ENCODE measurements at regions not wholly inside any gene's neighbourhood (a gene's known extent, or its start where the extent isn't known, plus 50 kb on each side); places are given as distances from the start of the nearest gene placed in this dataset.
A peak's percentile ranks its signal among the peaks of the same experiment; 100 is the strongest.
"Not testable (repeated sequence)": the region's sequence is repeated elsewhere in the genome, so short reads cannot be mapped to it uniquely, and the experiment has no call there.

- intact Hi-C loops (cut with DNase I) = no loop called here
- no peak for ATAC-seq (ENCODE audit: poor library complexity)
- DNase-seq = no peak
These were observed 297.9 kb upstream of the PSMD7 start for GRCh38 chr16:73998707-73999106.

- intact Hi-C loops (cut with DNase I) = no loop called here
- ATAC-seq (ENCODE audit: poor library complexity) = no peak
- DNase-seq = no peak
These were observed 298.6 kb upstream of the PSMD7 start for GRCh38 chr16:73997971-73998370.

- DNase-seq (no peak), ATAC-seq (ENCODE audit: poor library complexity) (no peak)
- intact Hi-C loops (cut with DNase I) = no loop called here
These were observed 299.3 kb upstream of the PSMD7 start for GRCh38 chr16:73997340-73997711.

- DNase-seq = no peak
- intact Hi-C loops (cut with DNase I) = no loop called here
- ATAC-seq (ENCODE audit: poor library complexity) = no peak
These were observed 299.8 kb upstream of the PSMD7 start for GRCh38 chr16:73996624-73997339.

- intact Hi-C loops (cut with DNase I) = no loop called here
- ATAC-seq (ENCODE audit: poor library complexity) (no peak), DNase-seq (no peak)
These were observed 302.7 kb upstream of the PSMD7 start for GRCh38 chr16:73993878-73994277.

- no peak for ATAC-seq (ENCODE audit: poor library complexity)
- intact Hi-C loops (cut with DNase I) = no loop called here
- no peak for DNase-seq
These were observed 318.2 kb upstream of the PSMD7 start for GRCh38 chr16:73978407-73978784.

- ATAC-seq (ENCODE audit: poor library complexity) = no peak
- intact Hi-C loops (cut with DNase I) = no loop called here
- DNase-seq = no peak
These were observed 320.0 kb upstream of the PSMD7 start for GRCh38 chr16:73976644-73977043.

- intact Hi-C loops (cut with DNase I) = no loop called here
- DNase-seq (no peak), ATAC-seq (ENCODE audit: poor library complexity) (no peak)
These were observed 323.4 kb upstream of the PSMD7 start for GRCh38 chr16:73973174-73973573.

GRCh38 chr16:73966851-73967250, 329.8 kb upstream of the PSMD7 start:
- ATAC-seq (ENCODE audit: poor library complexity) = no peak
- intact Hi-C loops (cut with DNase I) = no loop called here

GRCh38 chr16:73965591-73965990, 331.0 kb upstream of the PSMD7 start:
- intact Hi-C loops (cut with DNase I) = no loop called here
- no peak for ATAC-seq (ENCODE audit: poor library complexity)

More at GRCh38 chr16:73966851-73967250, 329.8 kb upstream of the PSMD7 start:
- DNase-seq = no peak

GRCh38 chr16:73956587-73957494, 339.8 kb upstream of the PSMD7 start:
- intact Hi-C loops (cut with DNase I) = no loop called here
- ATAC-seq (ENCODE audit: poor library complexity) (peak; percentile 69), DNase-seq (peak; percentile 55)

More at GRCh38 chr16:73965591-73965990, 331.0 kb upstream of the PSMD7 start:
- DNase-seq = no peak

- no peak for ATAC-seq (ENCODE audit: poor library complexity)
- intact Hi-C loops (cut with DNase I) = no loop called here
- DNase-seq = no peak
These were observed 340.9 kb upstream of the PSMD7 start for GRCh38 chr16:73955702-73956101.

- DNase-seq (no peak), ATAC-seq (ENCODE audit: poor library complexity) (no peak)
- intact Hi-C loops (cut with DNase I) = no loop called here
These were observed 341.4 kb upstream of the PSMD7 start for GRCh38 chr16:73955255-73955654.

GRCh38 chr16:73951481-73951880, 345.1 kb upstream of the PSMD7 start:
- intact Hi-C loops (cut with DNase I) = no loop called here
- peak; percentile 89 for ATAC-seq (ENCODE audit: poor library complexity)
- peak; percentile 57 for DNase-seq

- peak; percentile 88 for ATAC-seq (ENCODE audit: poor library complexity)
- DNase-seq = no peak
- intact Hi-C loops (cut with DNase I) = no loop called here
These were observed 346.9 kb upstream of the PSMD7 start for GRCh38 chr16:73949574-73950320.

GRCh38 chr16:73945631-73946030, 351.0 kb upstream of the PSMD7 start:
- intact Hi-C loops (cut with DNase I) = no loop called here
- DNase-seq (no peak), ATAC-seq (ENCODE audit: poor library complexity) (no peak)

GRCh38 chr16:73943184-73943583, 353.4 kb upstream of the PSMD7 start:
- ATAC-seq (ENCODE audit: poor library complexity); intact Hi-C loops (cut with DNase I); DNase-seq: not testable (repeated sequence)

GRCh38 chr16:73940786-73941185, 355.8 kb upstream of the PSMD7 start:
- DNase-seq; ATAC-seq (ENCODE audit: poor library complexity); intact Hi-C loops (cut with DNase I): not testable (repeated sequence)

- ATAC-seq (ENCODE audit: poor library complexity) = no peak
- intact Hi-C loops (cut with DNase I) = no loop called here
- no peak for DNase-seq
These were observed 372.7 kb upstream of the PSMD7 start for GRCh38 chr16:73923951-73924350.

Data from Right ventricle myocardium superior (tissue), 1 donor.